ENCODE measurements at regions not wholly inside any gene's neighbourhood (a gene's known extent, or its start where the extent isn't known, plus 50 kb on each side); places are given as distances from the start of the nearest gene placed in this dataset.

DNA sequence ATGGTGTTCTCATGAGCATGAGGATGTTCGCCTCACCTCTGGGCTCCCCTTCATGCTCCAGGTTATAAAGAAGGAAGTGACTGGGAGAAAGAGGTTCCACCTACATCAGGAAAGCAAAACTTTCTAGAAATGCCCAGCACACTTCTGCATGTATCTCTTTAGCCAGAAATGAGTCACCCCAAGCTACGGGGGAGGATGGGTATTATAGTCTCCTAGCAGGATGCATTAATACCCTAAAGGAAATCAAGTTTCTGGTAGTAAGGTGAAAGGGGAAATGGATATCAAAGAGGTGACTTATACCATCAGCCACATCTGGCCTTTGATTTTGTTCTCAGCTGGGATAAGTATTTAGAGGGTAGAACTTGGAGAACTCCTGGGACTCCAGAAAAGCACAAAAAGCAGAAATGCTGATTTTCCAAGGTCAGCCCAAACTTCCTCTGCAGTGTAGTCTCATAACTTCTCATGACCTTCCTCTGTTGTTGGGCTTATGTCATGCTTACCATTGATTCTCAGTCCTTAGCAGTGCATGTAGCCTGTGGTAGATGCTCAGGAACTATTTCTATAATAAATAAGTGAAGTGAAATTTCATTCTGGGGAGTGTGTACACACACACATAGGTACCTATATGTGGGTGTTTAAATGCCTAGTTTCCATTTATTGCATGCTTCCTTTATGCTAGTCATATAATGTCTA, 209.4 kb upstream of the CRY1 start:
- TF ChIP-seq, protein P1, sequence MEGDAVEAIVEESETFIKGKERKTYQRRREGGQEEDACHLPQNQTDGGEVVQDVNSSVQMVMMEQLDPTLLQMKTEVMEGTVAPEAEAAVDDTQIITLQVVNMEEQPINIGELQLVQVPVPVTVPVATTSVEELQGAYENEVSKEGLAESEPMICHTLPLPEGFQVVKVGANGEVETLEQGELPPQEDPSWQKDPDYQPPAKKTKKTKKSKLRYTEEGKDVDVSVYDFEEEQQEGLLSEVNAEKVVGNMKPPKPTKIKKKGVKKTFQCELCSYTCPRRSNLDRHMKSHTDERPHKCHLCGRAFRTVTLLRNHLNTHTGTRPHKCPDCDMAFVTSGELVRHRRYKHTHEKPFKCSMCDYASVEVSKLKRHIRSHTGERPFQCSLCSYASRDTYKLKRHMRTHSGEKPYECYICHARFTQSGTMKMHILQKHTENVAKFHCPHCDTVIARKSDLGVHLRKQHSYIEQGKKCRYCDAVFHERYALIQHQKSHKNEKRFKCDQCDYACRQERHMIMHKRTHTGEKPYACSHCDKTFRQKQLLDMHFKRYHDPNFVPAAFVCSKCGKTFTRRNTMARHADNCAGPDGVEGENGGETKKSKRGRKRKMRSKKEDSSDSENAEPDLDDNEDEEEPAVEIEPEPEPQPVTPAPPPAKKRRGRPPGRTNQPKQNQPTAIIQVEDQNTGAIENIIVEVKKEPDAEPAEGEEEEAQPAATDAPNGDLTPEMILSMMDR (conservative IDR thresholded peaks at IDR 0.05) = no peak
- no peak for TF ChIP-seq ZFX (IDR thresholded peaks at IDR 0.05)
